ENCODE measurements at regions not wholly inside any gene's neighbourhood (a gene's known extent, or its start where the extent isn't known, plus 50 kb on each side); places are given as distances from the start of the nearest gene placed in this dataset.
"Not testable (repeated sequence)": the region's sequence is repeated elsewhere in the genome, so short reads cannot be mapped to it uniquely, and the experiment has no call there.

- no peak for DNase-seq
These were observed 410.0 kb upstream of the NR3C2 start for GRCh38 chr4:148852092-148852699.

- DNase-seq: no peak
These were observed 408.2 kb upstream of the NR3C2 start for GRCh38 chr4:148850257-148850995.

GRCh38 chr4:148849581-148849980 is 407.4 kb upstream of the NR3C2 start:
- no peak for DNase-seq

GRCh38 chr4:148847544-148848255 is 405.5 kb upstream of the NR3C2 start:
- no peak for DNase-seq

GRCh38 chr4:148845609-148846008 is 403.4 kb upstream of the NR3C2 start:
- no peak for DNase-seq

GRCh38 chr4:148843625-148844024 is 401.4 kb upstream of the NR3C2 start:
- no peak for DNase-seq

- no peak for DNase-seq
These were observed 400.6 kb upstream of the NR3C2 start for GRCh38 chr4:148842843-148843242.

GRCh38 chr4:148837571-148837970 is 395.4 kb upstream of the NR3C2 start:
- not testable (repeated sequence) for DNase-seq

- DNase-seq: no peak
These were observed 392.8 kb upstream of the NR3C2 start for GRCh38 chr4:148834804-148835631.

GRCh38 chr4:148831945-148832344 is 389.7 kb upstream of the NR3C2 start:
- DNase-seq: no peak

GRCh38 chr4:148828291-148828690 is 386.1 kb upstream of the NR3C2 start:
- no peak for DNase-seq

- no peak for DNase-seq
These were observed 385.6 kb upstream of the NR3C2 start for GRCh38 chr4:148827781-148828180.

- DNase-seq: no peak
These were observed 381.2 kb upstream of the NR3C2 start for GRCh38 chr4:148823419-148823769.

- no peak for DNase-seq
These were observed 380.6 kb upstream of the NR3C2 start for GRCh38 chr4:148822572-148823418.

GRCh38 chr4:148814030-148814429 is 371.8 kb upstream of the NR3C2 start:
- DNase-seq: no peak

- no peak for DNase-seq
These were observed 371.1 kb upstream of the NR3C2 start for GRCh38 chr4:148813289-148813688.

- no peak for DNase-seq
These were observed 369.9 kb upstream of the NR3C2 start for GRCh38 chr4:148812101-148812500.

GRCh38 chr4:148810461-148810860 is 368.2 kb upstream of the NR3C2 start:
- DNase-seq: no peak

- DNase-seq: no peak
These were observed 366.2 kb upstream of the NR3C2 start for GRCh38 chr4:148808416-148808815.

GRCh38 chr4:148800940-148801339 is 358.7 kb upstream of the NR3C2 start:
- DNase-seq: no peak

- DNase-seq: no peak
These were observed 358.2 kb upstream of the NR3C2 start for GRCh38 chr4:148800336-148800885.
